Fibroblast of mammary gland (primary cell): ENCODE measurements at regions not wholly inside any gene's neighbourhood (a gene's known extent, or its start where the extent isn't known, plus 50 kb on each side); places are given as distances from the start of the nearest gene placed in this dataset.

Experiments
- DNase-seq: peaks from one replicate; pipeline ENCODE4 v3.0.0-alpha.2; 2010; ENCODE audit warnings: low read depth
- H3K4me3 ChIP-seq: 2 replicates; pipeline ENCODE4 v1.5.1; 2011; ENCODE audit warnings: low read depth, mild to moderate bottlenecking, low read length, moderate library complexity; ENCODE audit not compliant: control insufficient read depth
- TF ChIP-seq, protein P1 (sequence below): conservative IDR thresholded peaks from 2 replicates; pipeline ENCODE4 v1.5.1; 2011; ENCODE audit warnings: low read depth, low read length, inconsistent platforms; ENCODE audit not compliant: control insufficient read depth, insufficient read depth

GRCh38 chr22:22144858-22145257, 99.7 kb upstream of the VPREB1 start:
- no peak overlapping the region for H3K4me3 ChIP-seq
- DNase-seq: peak; percentile 3
- TF ChIP-seq, protein P1, sequence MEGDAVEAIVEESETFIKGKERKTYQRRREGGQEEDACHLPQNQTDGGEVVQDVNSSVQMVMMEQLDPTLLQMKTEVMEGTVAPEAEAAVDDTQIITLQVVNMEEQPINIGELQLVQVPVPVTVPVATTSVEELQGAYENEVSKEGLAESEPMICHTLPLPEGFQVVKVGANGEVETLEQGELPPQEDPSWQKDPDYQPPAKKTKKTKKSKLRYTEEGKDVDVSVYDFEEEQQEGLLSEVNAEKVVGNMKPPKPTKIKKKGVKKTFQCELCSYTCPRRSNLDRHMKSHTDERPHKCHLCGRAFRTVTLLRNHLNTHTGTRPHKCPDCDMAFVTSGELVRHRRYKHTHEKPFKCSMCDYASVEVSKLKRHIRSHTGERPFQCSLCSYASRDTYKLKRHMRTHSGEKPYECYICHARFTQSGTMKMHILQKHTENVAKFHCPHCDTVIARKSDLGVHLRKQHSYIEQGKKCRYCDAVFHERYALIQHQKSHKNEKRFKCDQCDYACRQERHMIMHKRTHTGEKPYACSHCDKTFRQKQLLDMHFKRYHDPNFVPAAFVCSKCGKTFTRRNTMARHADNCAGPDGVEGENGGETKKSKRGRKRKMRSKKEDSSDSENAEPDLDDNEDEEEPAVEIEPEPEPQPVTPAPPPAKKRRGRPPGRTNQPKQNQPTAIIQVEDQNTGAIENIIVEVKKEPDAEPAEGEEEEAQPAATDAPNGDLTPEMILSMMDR: no peak

GRCh38 chr22:22143448-22143847, 101.1 kb upstream of the VPREB1 start:
- no peak for DNase-seq
- TF ChIP-seq, protein P1: no peak
- H3K4me3 ChIP-seq: no peak overlapping the region

GRCh38 chr22:22142661-22143060, 101.9 kb upstream of the VPREB1 start:
- no peak for DNase-seq
- no peak overlapping the region for H3K4me3 ChIP-seq
- TF ChIP-seq, protein P1: no peak

GRCh38 chr22:22141771-22142591, 102.6 kb upstream of the VPREB1 start:
- TF ChIP-seq, protein P1: no peak
- no peak overlapping the region for H3K4me3 ChIP-seq
- no peak for DNase-seq

- H3K4me3 ChIP-seq: no peak overlapping the region
- no peak for DNase-seq
- TF ChIP-seq, protein P1: no peak
Measured at GRCh38 chr22:22141031-22141430, 103.6 kb upstream of the VPREB1 start.

GRCh38 chr22:22139364-22139763, 105.2 kb upstream of the VPREB1 start:
- TF ChIP-seq, protein P1: no peak
- DNase-seq: no peak
- no peak overlapping the region for H3K4me3 ChIP-seq
